Stimulated activated CD4-positive, alpha-beta T cell treated with anti-CD3 and anti-CD28 coated beads, Interleukin-12 subunit alpha, Interleukin-12 subunit beta, amount 100 ng/mL, for 48 hours (primary cell): ENCODE measurements at regions not wholly inside any gene's neighbourhood (a gene's known extent, or its start where the extent isn't known, plus 50 kb on each side); places are given as distances from the start of the nearest gene placed in this dataset.
"Not testable (repeated sequence)": the region's sequence is repeated elsewhere in the genome, so short reads cannot be mapped to it uniquely, and the experiment has no call there.

Experiments used
- DNase-seq, 3 donors: peaks; one replicate each; pipeline ENCODE4 v3.0.0-alpha.2; 2020; ENCODE audit warnings: low read depth in 2 of 3, low spot score in 1 of 3

DNA sequence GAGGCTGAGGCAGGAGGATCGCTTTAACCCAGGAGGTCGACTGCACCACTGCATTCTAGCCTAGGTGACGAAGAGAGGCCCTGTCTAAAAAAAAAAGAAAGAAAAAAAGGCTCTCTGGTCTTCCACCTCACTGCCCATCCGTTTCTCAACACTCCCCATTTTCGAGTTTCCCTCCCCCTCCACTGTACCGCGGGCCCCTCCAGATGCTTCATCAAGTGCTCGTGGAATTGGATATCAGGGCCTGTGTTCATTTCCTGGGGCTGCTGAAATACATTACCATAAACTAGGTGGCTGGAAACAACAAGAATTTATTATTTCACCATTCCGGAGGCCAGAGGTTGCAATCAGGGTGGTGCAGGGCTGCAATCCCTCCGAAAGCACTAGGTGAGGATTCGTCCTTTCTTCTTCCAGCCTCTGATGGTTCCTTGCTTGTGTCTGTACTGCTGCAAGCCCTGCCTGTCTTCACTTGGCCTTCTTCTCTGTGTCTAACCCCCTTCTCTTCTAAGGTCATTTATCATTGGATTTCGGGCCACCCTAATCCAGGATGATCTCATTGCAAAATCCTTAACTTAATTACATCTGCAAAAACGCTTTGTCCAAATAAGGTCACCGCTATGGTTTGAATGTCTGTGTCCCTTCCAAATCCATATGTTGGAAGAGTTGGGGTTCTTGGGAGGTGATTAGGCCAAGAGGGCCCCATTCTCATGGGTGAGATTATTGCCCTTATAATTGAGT, 135.1 kb downstream of the CRLF3 start:
- DNase-seq, result not testable (repeated sequence)

DNA sequence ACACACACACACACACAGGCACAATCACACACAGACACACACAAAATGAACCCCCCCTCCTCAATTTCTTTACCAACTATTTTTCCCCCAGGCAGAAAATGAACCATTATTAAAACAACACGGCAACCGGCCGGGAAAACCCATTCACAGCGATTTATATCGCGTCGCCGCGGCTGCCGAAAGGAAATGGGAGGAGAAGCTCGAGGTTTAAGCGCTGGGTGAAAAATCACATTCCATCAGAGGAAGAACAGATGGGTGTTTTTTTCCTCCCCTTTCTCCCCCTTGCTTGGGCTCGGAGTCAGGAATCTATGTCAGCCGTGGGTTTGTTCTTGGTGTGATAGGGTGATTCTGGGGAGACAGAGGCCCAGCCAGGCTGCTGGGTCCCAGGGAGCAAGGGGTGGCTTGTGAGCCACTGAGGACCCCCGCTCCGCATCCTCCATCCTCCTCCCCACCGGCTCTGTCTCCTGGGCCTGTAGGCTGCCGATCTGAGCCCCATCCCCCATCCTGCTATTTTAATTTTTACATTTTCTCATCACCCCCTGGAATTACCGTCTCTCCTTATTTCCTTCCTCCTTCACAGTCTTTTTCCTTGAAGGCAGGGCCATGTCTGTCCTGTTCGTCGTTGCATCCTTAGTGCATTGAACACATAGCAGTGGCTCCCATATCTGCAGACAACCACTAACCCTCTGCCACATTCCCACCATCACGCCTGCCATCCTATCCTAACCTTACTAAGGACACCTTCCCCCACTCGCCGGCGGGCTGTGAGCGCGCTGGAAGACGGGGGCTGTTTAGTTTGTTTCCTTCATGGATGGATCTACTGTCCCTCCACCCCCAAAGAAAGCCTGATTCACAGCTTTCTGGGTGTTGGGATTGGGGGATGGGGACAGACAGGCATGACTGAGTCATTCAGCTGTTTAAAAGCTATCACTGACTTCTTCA, 137.7 kb downstream of the CRLF3 start:
- not testable (repeated sequence) for DNase-seq

DNA sequence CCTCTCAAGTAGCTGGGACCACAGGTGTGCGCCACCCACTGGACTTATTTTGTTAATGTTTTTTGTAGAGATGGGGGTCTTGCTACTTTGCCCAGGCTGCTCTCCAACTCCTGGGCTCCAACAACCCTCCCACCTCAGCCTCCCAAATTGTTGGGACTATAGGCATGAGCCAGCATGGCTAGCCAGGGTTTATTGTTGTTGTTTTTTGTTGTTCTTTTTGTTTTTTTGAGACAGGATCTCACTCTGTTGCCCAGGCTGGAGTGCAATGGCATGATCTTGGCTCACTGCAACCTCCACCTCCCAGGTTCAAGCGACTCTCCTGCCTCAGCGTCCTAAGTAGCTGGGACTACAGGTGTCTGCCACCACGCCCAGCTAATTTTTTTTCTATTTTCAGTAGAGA, 142.2 kb downstream of the CRLF3 start:
- not testable (repeated sequence) for DNase-seq

DNA sequence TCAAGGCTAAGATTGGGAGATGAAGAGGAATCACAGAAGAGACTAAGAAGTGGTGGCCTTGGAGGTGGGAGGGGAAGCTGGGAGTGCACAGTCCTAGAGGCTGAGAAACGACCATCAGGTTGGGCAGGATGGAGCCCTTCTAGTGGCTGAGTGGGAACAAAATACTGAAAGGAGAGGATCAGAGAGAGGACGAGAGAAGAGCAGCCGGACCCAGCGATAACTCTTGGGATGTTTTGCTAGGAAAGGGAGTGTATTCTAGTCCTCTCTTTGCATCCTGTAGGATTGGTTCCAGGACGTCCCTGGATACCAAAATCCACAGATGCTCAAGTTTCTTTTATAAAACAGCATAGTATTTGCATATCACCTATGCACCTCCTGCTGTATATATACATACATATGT, 143.8 kb downstream of the CRLF3 start:
- not testable (repeated sequence) for DNase-seq

DNA sequence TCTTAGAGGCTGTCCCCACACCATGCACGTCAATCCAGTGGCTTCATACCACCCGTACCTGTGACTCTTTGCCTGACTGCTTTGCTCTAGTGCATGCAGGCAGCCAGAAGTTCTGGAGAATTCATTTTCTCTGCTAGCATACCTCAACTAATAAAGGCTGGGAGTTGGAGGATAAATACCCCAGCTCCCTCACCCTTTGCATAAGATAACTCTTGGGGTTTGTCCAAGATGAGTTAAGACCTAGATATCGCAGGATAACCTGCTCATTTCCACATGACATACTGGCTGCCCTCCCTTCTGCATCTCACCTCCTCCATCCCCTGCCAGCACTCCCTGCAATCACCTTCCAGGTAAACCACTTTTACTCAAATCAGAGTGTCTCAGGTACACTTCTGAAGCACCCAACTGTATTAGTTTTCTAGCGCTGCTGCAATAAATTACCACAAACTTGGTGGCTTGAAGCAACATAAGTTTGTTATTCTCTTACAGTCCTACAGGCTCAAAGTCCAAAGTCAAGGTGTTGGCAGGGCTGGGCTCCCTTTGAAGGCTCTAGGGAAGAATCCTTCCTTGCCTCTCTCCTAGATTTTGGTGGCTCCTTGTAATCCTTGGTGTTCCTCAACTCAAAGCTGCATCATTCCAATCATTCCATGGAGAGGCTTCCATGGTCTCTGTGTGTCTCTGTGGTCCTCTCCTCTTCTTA, 146.8 kb downstream of the CRLF3 start:
- DNase-seq, result no peak

DNA sequence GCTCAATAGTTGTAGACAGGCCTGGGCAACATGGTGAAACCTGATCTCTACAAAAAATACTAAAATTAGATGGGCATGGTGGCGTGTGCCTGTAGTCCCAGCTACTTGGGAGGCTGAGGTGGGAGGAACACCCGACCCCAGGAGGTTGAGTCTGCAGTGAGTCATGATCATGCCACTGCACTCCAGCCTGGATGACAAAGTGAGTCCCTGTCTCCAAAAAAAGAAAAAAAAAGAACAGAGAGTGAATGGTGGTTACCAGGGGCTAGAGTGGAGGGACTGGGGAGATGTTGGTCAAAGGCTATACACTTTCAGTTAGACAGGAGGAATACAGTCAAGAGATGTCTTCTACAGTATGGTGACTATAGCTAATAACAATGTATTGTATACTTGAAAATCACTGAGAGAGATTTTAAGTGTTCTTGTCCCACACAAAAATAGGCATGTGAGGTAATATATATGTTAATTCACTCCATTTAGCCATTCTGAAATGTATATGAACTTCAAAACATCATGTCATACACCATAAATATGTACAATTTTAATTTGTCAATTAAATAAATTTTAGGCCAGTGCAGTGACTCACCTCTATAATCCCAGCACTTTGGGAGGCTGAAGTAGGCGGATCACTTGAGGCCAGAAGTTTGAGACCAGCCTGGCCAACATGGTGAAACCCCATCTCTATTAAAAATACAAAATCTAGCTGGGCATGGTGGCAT, 148.6 kb downstream of the CRLF3 start:
- DNase-seq, result not testable (repeated sequence)

DNA sequence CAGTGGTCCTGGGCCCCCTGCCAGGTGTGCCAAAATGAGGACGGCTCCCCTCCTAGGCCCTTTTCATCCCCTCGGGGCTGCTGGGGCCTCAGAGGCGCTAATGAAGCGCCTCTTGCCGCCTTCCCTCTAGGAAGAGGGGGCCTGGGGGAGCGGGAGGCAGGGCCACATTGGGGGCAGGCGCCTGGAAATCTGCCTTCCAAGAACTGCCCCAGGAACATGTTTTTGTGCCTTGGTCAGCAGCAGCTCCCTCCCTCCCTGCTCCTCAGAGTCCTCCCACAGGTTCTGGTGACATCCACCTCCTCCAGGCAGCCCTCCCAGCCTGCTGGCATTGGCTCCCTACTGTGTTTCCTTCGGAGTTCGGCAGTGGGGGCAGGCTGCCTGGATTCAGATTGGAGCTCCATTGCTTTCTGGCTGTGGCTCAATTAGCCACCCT, 155.3 kb downstream of the CRLF3 start:
- DNase-seq, result not testable (repeated sequence)

DNA sequence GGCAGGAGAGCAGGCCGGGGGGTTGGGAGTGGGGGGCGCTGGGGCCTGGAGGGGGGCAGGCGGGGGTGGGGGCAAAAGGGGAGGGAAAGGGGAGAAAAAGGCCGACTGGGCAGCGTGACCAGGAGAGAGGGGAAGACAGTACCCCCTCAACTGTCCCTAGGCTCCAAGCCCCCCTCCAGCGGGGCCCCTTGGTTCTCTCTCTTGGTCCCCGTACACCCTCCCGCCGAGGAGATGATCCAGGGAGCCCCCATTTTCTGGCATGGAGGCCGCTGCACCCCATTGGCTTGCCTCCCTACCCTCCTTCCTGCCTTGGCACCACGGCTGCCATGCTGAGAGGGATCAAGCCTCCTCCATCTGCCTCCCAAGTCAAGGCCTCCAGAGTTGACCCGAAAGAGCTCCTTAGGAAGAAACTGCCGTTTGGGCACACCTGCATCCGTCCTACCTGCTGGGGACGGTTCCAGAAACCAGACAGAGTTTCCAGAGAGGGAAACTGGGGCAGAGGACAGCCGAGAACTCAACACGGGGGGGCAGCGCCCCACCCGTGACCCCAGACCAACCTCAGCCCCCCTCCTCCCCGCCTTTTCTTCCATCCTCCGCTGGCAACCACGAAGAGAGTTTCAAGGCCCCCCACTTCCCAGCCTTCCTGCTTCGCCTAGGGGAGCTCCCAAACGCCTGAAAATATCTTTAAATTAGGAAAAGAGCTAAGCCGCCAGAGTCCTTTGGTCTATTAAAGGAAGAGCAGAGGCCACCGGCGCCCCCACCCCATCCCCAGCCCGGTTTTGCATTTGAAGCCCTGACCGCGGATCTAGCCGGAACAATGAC, 155.9 kb downstream of the CRLF3 start:
- DNase-seq, result not testable (repeated sequence)

DNA sequence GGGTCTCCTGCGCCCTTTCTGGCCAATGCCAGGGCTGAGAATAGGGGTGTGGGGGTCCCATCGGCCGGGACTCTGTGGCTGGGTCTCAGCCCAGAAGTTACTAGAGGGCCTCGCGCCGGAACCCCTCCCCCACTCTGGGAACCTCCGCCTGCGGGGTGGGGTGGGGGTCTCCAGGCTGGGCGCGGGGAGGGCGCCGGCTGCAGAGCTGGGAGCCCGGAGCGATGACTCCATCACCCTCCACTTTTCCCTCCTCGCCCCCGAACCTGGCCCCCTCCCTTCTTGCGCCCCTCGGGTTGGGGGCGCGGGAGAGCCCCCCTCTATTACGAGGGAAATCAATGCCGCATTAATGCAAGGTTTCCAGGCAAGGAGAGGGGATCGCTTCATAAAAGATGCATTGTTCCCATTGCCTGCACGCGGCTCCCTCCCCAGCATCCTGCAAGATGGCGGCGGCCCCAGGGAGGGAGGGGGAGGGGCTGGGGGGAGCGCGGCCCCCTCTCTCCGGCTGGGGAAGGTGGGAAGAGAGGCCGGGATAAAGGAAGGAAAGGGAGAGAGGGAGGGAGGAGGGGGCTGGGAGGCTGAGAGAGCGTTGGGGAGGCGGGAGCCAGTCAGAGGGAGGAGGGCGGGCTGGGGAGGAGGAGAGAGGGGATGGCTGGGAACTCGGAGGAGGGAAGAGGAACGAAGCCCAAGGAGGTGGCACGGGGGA, 156.7 kb downstream of the CRLF3 start:
- DNase-seq, result not testable (repeated sequence)

DNA sequence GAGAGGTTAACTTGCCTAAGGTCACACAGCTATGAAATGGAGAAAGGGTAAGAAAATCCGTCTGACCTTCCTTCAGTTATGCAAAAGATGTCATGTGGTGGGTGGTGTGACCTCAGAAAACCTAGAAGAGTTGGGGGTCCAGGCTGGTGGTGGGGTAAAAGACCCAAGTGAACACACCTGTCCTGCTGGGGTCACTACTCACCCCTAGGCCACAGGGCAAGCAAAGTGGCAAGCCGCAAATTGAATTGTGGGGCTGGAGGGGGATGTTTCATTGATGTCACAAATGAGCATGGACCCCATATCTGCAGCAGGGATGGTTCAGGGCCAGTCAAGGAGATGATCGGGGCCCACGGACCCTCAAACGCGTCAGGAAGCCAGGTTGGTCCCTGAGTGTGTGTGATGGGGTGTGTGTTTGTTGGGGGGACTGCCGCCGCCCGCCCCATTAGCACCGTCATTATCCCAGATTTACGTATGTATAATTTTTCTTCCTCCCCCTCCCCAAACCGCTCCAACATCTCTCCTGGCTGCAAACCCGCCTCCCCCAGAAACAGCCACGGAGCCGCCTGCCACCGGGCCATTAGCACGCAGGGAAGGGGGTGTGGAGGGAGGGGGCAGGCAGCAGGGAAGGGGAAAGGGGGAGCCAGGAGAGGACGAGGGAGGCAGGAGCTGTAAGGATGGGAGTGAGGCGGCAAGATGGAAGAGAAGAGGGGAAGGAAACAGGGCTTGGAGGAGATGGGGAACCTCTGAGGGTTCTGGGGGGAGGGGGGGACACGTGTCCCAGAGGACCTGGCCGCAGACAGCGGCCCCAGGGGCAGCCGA, 157.4 kb downstream of the CRLF3 start:
- DNase-seq, result not testable (repeated sequence)

DNA sequence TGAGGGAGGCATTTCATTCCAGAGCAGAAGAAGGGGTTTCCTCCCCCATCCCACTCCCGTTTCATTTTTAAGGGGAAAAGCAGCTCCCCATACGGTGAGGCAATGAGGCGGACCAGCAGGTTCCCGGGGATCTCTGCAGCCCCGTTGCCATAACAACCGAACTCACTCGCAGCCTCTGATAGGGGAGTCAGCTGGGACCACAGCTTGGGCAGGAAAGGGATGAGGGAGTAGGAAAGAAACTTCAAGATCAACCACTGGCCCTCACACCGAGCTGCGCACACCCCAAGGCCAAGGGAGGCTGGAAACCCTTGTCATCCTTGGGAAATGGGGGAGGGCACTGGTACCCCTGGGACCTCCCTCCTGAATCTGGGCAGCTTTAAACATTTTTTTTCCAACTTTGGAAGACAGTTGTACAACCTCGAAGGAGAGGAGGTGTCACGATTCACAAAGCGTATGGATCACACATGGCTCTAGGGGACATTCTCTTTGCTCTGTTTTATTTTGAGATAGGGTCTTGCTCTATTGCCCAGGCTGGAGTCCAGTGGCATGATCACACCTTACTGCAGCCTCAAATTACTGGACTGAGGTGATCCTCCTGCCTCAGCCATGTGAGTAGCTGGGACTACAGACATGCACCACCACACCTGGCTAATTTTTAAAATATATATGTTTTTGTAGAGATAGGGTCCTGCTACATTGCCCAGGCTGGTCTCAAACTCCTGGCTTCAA, 160.6 kb downstream of the CRLF3 start:
- DNase-seq, result not testable (repeated sequence)

DNA sequence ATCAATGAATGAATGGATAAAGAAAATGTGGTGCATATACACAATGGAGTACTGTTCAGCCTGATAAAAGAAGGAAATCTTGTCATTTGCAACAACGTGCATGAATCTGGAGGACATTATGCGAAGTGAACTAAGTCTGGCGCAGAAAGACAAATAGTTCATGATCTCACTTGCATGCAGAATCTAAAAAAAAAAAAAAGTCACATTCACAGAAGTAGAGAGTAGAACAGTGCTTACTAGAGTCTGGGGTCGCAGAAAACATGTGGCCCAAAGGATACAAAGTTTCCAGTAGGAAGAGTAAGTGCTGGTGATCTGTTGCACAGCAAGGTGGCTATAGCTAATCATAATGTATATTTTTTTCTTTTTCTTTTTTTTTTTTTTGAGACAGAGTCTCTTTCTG, 167.3 kb downstream of the CRLF3 start:
- DNase-seq, result not testable (repeated sequence)

DNA sequence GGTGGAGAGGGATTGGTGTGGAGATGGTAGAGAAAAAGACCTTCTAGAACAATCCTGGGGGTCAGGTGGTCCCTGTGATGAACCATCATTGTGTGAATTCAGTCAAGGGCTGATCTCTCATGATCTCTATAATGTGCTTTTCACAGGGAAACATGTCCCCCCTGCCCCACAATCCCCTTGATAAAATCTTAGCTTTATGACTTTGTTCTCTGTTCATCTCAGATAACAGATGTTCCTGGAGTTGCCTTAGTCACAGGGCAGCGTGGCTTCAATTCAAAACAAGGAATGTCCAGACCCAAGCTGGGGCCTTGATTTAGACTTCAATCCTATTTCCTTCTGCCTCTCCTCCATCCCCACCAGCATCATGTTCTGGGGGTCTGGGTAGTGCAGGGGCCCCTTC, 171.5 kb downstream of the CRLF3 start:
- DNase-seq, result not testable (repeated sequence)

DNA sequence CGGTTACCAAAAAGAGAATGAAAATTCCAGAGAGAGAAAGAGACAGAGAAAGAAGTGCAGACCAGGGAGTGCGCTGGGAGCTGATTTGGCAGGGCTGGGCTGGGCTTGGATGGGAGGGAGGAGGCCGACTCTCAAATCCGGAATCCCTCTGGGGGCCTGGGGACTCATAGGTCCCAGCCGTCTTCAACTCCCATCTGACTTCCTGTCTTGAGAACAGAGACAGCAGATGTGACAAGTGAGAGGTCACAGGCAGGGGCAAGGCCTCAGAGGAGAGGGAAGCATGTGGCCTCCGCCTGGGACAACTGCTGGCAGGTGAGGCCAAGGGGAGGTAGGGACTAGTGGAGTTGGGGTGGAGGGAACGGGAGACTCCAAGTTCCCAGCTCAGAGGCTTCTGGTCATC, 172.9 kb downstream of the GOSR1 start:
- not testable (repeated sequence) for DNase-seq

DNA sequence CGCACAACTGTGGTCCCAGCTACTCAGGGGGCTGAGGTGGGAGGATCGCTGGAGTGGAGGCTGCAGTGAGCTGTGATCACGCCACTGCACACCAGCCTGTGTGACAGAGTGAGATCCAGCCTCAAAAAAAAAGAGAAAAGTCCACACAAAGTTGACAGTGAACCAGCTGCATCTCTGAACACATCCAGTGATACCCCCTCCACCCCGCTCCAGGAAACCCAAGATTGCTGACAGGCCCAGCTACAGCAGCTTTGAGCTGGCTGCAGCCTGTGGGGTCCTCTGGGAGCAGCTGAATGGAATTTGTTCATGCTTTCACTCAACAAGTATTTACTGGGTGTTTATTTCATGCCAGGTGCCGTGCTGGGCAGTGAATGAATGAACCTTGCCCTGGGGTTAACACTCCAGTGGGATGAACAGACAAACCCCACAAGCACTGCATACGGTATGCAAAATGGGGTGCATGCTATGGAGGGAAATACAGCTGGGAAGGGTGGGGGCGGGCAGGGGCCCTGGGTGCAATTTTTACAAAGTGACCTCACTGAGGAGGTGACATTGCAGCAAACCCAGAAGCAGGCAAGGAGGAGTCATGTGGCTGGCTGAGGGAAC, 170.9 kb downstream of the GOSR1 start:
- DNase-seq, result not testable (repeated sequence)

DNA sequence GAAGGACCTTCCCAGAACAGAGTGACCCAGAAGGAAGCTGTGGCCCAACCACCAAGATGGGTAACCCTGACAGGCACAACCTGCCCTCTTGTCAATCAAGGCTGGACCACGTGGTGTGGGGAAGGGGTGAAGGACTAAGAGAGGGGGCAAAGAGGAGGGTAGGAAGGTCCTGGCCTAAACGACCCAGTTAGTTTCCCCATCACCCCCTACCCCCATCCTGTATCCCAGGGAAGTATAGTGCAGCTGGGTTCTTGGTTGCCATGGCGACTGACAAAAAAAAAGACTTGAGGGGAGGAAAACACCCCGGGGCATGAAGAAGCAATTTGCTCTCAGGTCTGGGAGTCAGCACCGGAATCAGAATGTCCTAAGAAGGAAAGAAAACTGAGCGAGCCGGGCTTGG, 168.7 kb downstream of the GOSR1 start:
- DNase-seq, result not testable (repeated sequence)

DNA sequence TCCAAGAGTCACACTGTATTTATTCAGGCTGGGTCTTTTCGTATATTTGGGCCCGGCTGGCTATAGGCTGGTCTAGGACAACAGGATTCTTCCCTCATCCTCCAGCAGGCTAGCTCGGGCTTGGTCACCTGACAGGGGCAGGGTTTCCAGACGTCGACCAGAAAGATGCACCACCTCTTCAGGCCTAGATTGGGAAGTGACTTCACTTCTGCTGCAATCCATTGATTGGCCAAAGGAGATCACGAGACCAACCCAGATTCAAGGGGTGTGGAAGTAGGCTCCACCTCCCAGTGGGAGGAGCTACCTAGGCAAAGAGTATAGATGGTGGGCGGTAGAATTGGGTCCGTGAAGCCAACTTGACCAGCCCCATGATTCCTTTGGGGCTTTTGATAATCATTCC, 167.5 kb downstream of the GOSR1 start:
- not testable (repeated sequence) for DNase-seq
